ENCODE measurements at regions not wholly inside any gene's neighbourhood (a gene's known extent, or its start where the extent isn't known, plus 50 kb on each side); places are given as distances from the start of the nearest gene placed in this dataset.

- no peak for ATAC-seq
- no TSS peak for BruUV-seq (replicated peaks)
- CTCF ChIA-PET = no interaction called here
Measured at GRCh38 chr18:40980171-40980570, 974.9 kb upstream of the PIK3C3 start.

GRCh38 chr18:40976050-40976449 lies 979.0 kb upstream of the PIK3C3 start:
- intact Hi-C loops (cut with micrococcal nuclease) = no loop called here
- H3K36me3 ChIP-seq (ENCODE audit: low read depth, low read length) = no peaks in the 10 kb centered on the region
- ATAC-seq = no peak

More at GRCh38 chr18:40980171-40980570, 974.9 kb upstream of the PIK3C3 start:
- H4K20me1 ChIP-seq (ENCODE audit: low read length) = no peaks in the 10 kb centered on the region
- H3K27ac ChIP-seq (ENCODE audit: low read length) = no peak overlapping the region
- H3K4me2 ChIP-seq (ENCODE audit: low read length) = no peak overlapping the region
- no peaks in the 10 kb centered on the region for H3K79me2 ChIP-seq (ENCODE audit: low read length)
- DNase-seq = no peak
- no peaks in the 10 kb centered on the region for H3K4me1 ChIP-seq (ENCODE audit: insufficient read depth, low read length)
- no peak for TF ChIP-seq EZH2phosphoT487 (IDR thresholded peaks at IDR 0.05; ENCODE audit: borderline replicate concordance, low read length)
- no peak for TF ChIP-seq EZH2 (IDR thresholded peaks at IDR 0.05; ENCODE audit: low read length, unreplicated experiment)
- TF ChIP-seq, protein P1, sequence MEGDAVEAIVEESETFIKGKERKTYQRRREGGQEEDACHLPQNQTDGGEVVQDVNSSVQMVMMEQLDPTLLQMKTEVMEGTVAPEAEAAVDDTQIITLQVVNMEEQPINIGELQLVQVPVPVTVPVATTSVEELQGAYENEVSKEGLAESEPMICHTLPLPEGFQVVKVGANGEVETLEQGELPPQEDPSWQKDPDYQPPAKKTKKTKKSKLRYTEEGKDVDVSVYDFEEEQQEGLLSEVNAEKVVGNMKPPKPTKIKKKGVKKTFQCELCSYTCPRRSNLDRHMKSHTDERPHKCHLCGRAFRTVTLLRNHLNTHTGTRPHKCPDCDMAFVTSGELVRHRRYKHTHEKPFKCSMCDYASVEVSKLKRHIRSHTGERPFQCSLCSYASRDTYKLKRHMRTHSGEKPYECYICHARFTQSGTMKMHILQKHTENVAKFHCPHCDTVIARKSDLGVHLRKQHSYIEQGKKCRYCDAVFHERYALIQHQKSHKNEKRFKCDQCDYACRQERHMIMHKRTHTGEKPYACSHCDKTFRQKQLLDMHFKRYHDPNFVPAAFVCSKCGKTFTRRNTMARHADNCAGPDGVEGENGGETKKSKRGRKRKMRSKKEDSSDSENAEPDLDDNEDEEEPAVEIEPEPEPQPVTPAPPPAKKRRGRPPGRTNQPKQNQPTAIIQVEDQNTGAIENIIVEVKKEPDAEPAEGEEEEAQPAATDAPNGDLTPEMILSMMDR (conservative IDR thresholded peaks at IDR 0.05; ENCODE audit: low read depth, low read length) = no peak
- no peak overlapping the region for H3K4me3 ChIP-seq (ENCODE audit: low read length)
- no peaks in the 10 kb centered on the region for H3F3A ChIP-seq (ENCODE audit: low read length, unreplicated experiment)
- H2AFZ ChIP-seq (ENCODE audit: low read length) = no peak overlapping the region
- no peaks in the 10 kb centered on the region for H3K9me3 ChIP-seq (ENCODE audit: low read length)
- no peaks in the 10 kb centered on the region for H3K36me3 ChIP-seq (ENCODE audit: low read depth, low read length)
- intact Hi-C loops (cut with micrococcal nuclease) = no loop called here
- POLR2A ChIA-PET (ENCODE audit: unreplicated experiment) = no interaction called here
- H3K9me2 ChIP-seq (replicated peaks; ENCODE audit: low read length) = no peaks in the 10 kb centered on the region
- H3K9ac ChIP-seq (ENCODE audit: low read length) = no peak overlapping the region
- H3K27me3 ChIP-seq (ENCODE audit: low read length) = no peaks in the 10 kb centered on the region

GRCh38 chr18:40974448-40974847 lies 980.6 kb upstream of the PIK3C3 start:
- Histone ChIP-seq H3K4me3 (ENCODE audit: low read length) (no peak overlapping the region), H3K79me2 (ENCODE audit: low read length) (no peaks in the 10 kb centered on the region), H3K4me1 (ENCODE audit: insufficient read depth, low read length) (no peaks in the 10 kb centered on the region), H3K9me2 (replicated peaks; ENCODE audit: low read length) (no peaks in the 10 kb centered on the region), H3K36me3 (ENCODE audit: low read depth, low read length) (no peaks in the 10 kb centered on the region), H3F3A (ENCODE audit: low read length, unreplicated experiment) (no peaks in the 10 kb centered on the region), H4K20me1 (ENCODE audit: low read length) (no peaks in the 10 kb centered on the region), H3K9me3 (ENCODE audit: low read length) (no peaks in the 10 kb centered on the region), H3K9ac (ENCODE audit: low read length) (no peak overlapping the region), H2AFZ (ENCODE audit: low read length) (no peak overlapping the region), H3K27ac (ENCODE audit: low read length) (no peak overlapping the region), H3K4me2 (ENCODE audit: low read length) (no peak overlapping the region), H3K27me3 (ENCODE audit: low read length) (no peaks in the 10 kb centered on the region)
- TF ChIP-seq EZH2phosphoT487 (IDR thresholded peaks at IDR 0.05; ENCODE audit: borderline replicate concordance, low read length) = no peak
- no peak for TF ChIP-seq EZH2 (IDR thresholded peaks at IDR 0.05; ENCODE audit: low read length, unreplicated experiment)
- TF ChIP-seq, protein P1 (conservative IDR thresholded peaks at IDR 0.05; ENCODE audit: low read depth, low read length) = no peak
- ChIA-PET CTCF (no interaction called here), POLR2A (ENCODE audit: unreplicated experiment) (no interaction called here)
- intact Hi-C loops (cut with micrococcal nuclease) = no loop called here
- DNase-seq (no peak), ATAC-seq (no peak)
- no TSS peak for BruUV-seq (replicated peaks)

More at GRCh38 chr18:40976050-40976449, 979.0 kb upstream of the PIK3C3 start:
- Histone ChIP-seq H3K9ac (ENCODE audit: low read length) (no peak overlapping the region), H4K20me1 (ENCODE audit: low read length) (no peaks in the 10 kb centered on the region), H3K79me2 (ENCODE audit: low read length) (no peaks in the 10 kb centered on the region), H3K4me3 (ENCODE audit: low read length) (no peak overlapping the region), H3K27ac (ENCODE audit: low read length) (no peak overlapping the region), H3K4me2 (ENCODE audit: low read length) (no peak overlapping the region), H3K27me3 (ENCODE audit: low read length) (no peaks in the 10 kb centered on the region), H3K4me1 (ENCODE audit: insufficient read depth, low read length) (no peaks in the 10 kb centered on the region), H3K9me3 (ENCODE audit: low read length) (no peaks in the 10 kb centered on the region), H3K9me2 (replicated peaks; ENCODE audit: low read length) (no peaks in the 10 kb centered on the region), H2AFZ (ENCODE audit: low read length) (no peak overlapping the region), H3F3A (ENCODE audit: low read length, unreplicated experiment) (no peaks in the 10 kb centered on the region)
- no TSS peak for BruUV-seq (replicated peaks)
- ChIA-PET POLR2A (ENCODE audit: unreplicated experiment) (no interaction called here), CTCF (no interaction called here)
- DNase-seq = no peak
- no peak for TF ChIP-seq EZH2 (IDR thresholded peaks at IDR 0.05; ENCODE audit: low read length, unreplicated experiment)
- no peak for TF ChIP-seq EZH2phosphoT487 (IDR thresholded peaks at IDR 0.05; ENCODE audit: borderline replicate concordance, low read length)
- TF ChIP-seq, protein P1 (conservative IDR thresholded peaks at IDR 0.05; ENCODE audit: low read depth, low read length) = no peak
